NCI-H2029 treated with DMSO at 0.1 percent for 48 hours (cell line): ENCODE measurements at regions not wholly inside any gene's neighbourhood (a gene's known extent, or its start where the extent isn't known, plus 50 kb on each side); places are given as distances from the start of the nearest gene placed in this dataset.
"Not testable (repeated sequence)": the region's sequence is repeated elsewhere in the genome, so short reads cannot be mapped to it uniquely, and the experiment has no call there.

ENCODE experiments used
- DNase-seq: peaks from one replicate; lab custom pipeline; 2025; lab: John Stamatoyannopoulos, UW

GRCh38 chr2:173468266-173468793 is 113.7 kb downstream of the CDCA7 start:
- DNase-seq = no peak

GRCh38 chr2:173472112-173472511 is 117.4 kb downstream of the CDCA7 start:
- no peak for DNase-seq

- no peak for DNase-seq
These were observed 128.5 kb downstream of the CDCA7 start for GRCh38 chr2:173483137-173483536.

GRCh38 chr2:173488861-173489260 is 134.2 kb downstream of the CDCA7 start:
- no peak for DNase-seq

GRCh38 chr2:173491418-173491817 is 136.7 kb downstream of the CDCA7 start:
- DNase-seq = no peak

- DNase-seq = no peak
These were observed 139.2 kb downstream of the CDCA7 start for GRCh38 chr2:173493874-173494273.

GRCh38 chr2:173496746-173497145 is 142.1 kb downstream of the CDCA7 start:
- DNase-seq = no peak

- DNase-seq = no peak
These were observed 146.3 kb downstream of the CDCA7 start for GRCh38 chr2:173500953-173501352.

GRCh38 chr2:173502296-173502695 is 147.6 kb downstream of the CDCA7 start:
- no peak for DNase-seq

GRCh38 chr2:173511357-173511756 is 156.7 kb downstream of the CDCA7 start:
- DNase-seq = no peak

- DNase-seq = peak; percentile 6
These were observed 157.3 kb downstream of the CDCA7 start for GRCh38 chr2:173511942-173512341.

- no peak for DNase-seq
These were observed 158.5 kb downstream of the CDCA7 start for GRCh38 chr2:173513107-173513727.

GRCh38 chr2:173520918-173521317 is 166.2 kb downstream of the CDCA7 start:
- no peak for DNase-seq

GRCh38 chr2:173521450-173522192 is 166.9 kb downstream of the CDCA7 start:
- no peak for DNase-seq

GRCh38 chr2:173523497-173523896 is 168.8 kb downstream of the CDCA7 start:
- DNase-seq = no peak

GRCh38 chr2:173524256-173524955 is 169.7 kb downstream of the CDCA7 start:
- DNase-seq = no peak

GRCh38 chr2:173532732-173533531 is 178.3 kb downstream of the CDCA7 start:
- DNase-seq = not testable (repeated sequence)

GRCh38 chr2:173537694-173538093 is 183.0 kb downstream of the CDCA7 start:
- DNase-seq = no peak

GRCh38 chr2:173539615-173540014 is 184.9 kb downstream of the CDCA7 start:
- no peak for DNase-seq

GRCh38 chr2:173544641-173545363 is 190.1 kb downstream of the CDCA7 start:
- DNase-seq = no peak

- no peak for DNase-seq
These were observed 190.7 kb downstream of the CDCA7 start for GRCh38 chr2:173545364-173545763.
